OCI-M2 (cell line): ENCODE measurements at regions not wholly inside any gene's neighbourhood (a gene's known extent, or its start where the extent isn't known, plus 50 kb on each side); places are given as distances from the start of the nearest gene placed in this dataset.
"Not testable (repeated sequence)": the region's sequence is repeated elsewhere in the genome, so short reads cannot be mapped to it uniquely, and the experiment has no call there.

Source experiments
- DNase-seq: peaks from one replicate; lab custom pipeline; 2025; ENCODE audit not compliant: unreplicated experiment; lab: John Stamatoyannopoulos, UW

- no peak for DNase-seq
These were observed 167.8 kb downstream of the PMAIP1 start for GRCh38 chr18:60067426-60068210.

DNA sequence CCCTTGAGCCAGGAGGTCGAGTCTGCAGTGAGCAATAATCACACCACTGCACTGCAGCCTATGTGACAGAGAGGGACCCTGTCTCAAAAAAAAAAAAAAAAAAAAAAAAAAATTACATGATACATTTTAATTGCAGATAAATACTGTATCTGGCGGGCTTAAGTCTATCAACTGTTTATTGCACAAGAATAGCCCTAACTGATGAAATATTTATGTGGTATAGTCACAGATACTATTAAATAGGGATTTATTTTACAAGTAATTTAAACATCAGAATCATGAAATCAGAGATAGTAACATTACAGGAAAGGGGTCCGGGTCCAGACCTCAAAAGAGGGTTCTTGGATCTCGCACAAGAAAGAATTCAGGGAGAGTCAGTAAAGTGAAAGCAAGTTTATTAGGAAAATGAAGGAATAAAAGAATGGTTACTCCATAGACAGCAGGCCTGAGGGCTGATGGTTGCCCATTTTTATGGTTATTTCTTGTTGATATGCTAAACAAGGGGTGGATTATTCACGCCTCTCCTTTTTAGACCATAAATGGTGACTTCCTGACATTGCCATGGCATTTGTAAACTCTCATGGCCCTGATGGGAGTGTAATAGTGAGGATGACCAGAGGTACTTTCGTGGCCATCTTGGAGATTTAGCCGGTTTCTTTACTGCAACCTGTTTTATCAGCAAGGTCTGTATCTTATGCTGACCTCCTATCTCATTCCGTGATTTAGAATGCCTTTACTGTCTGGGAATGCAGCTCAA lies 166.6 kb downstream of the PMAIP1 start:
- no peak for DNase-seq

GRCh38 chr18:60064271-60064670 lies 164.5 kb downstream of the PMAIP1 start:
- DNase-seq: no peak

GRCh38 chr18:60062831-60063230 lies 163.0 kb downstream of the PMAIP1 start:
- DNase-seq: not testable (repeated sequence)

DNA sequence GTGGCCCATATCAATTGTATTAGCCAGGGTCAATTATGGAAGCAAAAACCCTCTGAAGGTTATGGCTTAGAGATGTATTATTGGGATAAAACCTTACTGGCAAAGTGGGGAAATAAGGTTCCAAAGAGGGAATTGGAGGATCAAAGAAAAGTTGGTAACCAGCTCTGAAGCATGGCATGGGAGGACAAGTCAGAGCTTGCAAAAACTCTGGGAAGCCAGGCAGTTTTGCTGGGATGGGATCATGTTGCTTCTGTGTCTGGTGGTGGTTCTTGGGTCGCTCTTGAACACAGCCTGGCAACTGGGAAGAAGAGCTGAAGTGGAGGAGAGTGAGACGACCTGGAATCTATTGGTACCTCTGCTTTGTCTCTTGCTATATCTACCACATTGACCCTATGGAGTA lies 162.6 kb downstream of the PMAIP1 start:
- no peak for DNase-seq

GRCh38 chr18:60060578-60060977 lies 160.8 kb downstream of the PMAIP1 start:
- DNase-seq: no peak

DNA sequence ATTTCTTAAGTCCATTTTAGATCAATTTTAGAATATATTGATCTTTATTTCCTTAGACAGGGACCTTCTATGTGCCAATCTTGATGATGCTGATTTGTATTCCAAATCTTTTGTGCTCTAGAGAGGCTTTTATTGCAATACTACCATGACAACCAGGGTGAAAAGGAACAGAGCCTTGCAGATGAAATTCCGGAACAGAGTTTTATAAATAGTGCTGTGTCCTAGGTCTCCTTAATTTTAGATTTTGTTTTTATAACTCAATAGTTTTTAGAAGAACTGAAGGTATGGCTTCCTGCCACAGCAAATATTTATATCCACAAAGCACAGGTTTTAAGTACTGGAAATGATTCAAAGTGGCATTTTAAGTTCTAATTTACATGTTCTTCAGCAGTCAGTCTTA lies 160.2 kb downstream of the PMAIP1 start:
- no peak for DNase-seq

- DNase-seq: no peak
These were observed 159.4 kb downstream of the PMAIP1 start for GRCh38 chr18:60059216-60059615.

DNA sequence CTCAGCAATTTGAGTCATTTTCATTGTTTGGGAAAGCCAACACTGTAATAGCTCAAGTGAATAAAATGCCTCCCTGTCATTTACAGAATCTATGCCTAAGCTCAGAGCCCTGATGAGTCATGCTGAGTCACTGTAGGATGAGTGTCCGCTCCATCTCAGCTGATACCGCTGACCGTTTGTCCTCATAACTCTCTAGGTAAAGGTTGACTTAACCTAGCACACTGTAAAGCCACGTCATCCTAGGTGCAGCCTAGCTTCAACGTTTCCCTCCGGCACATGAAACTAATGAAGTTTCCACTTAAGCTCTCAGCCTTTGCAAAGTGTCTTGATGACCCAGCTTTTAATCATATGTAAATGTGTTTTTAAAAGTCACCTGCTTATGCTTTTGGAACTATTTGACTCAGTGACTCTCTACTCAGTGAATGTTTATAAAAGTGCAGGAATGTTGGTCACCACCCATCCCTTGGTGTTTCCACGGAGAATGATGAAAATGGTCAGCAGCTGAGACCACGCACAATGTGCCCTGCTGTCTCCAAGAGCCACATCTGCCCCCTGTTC lies 154.0 kb downstream of the PMAIP1 start:
- peak; percentile 30 for DNase-seq

- DNase-seq: no peak
These were observed 151.0 kb downstream of the PMAIP1 start for GRCh38 chr18:60050821-60051220.

- DNase-seq: no peak
These were observed 149.4 kb downstream of the PMAIP1 start for GRCh38 chr18:60049172-60049571.

- DNase-seq: no peak
These were observed 147.8 kb downstream of the PMAIP1 start for GRCh38 chr18:60047556-60047955.

DNA sequence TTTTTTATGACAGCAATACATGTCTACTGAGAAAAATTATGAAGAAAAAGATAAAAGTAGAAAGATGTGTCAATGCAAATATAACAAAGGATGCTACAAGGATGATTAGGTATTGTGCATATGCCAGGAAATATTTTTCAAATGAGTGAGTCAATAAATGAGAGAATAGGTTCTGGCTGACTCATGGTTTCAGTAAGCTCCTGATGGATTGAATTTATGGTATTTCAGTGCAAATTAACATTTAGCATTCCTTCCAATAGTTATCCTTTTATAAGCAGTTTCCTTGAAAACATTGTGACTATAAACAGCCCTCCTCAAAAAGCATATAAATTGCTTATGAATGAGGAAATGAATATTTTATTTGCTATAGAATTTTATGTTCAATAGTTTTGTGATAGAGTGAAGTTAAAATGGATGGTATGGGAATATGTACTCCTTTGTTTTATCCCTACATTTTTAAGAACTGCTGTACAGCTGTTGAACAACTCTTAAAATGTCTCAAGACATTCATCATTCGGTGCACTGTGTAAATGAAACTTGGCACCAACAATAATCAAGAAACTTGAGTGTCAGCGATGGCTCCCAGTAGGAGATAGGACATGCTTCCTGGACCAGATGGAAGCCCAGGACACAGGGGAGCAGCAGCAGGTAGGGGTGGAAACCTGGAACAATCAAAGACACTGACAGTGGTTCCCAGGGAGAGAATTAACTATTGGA lies 144.7 kb downstream of the PMAIP1 start:
- no peak for DNase-seq

GRCh38 chr18:60040971-60041370 lies 141.2 kb downstream of the PMAIP1 start:
- no peak for DNase-seq

- no peak for DNase-seq
These were observed 138.9 kb downstream of the PMAIP1 start for GRCh38 chr18:60038731-60039130.

GRCh38 chr18:60027397-60027796 lies 127.6 kb downstream of the PMAIP1 start:
- DNase-seq: no peak

DNA sequence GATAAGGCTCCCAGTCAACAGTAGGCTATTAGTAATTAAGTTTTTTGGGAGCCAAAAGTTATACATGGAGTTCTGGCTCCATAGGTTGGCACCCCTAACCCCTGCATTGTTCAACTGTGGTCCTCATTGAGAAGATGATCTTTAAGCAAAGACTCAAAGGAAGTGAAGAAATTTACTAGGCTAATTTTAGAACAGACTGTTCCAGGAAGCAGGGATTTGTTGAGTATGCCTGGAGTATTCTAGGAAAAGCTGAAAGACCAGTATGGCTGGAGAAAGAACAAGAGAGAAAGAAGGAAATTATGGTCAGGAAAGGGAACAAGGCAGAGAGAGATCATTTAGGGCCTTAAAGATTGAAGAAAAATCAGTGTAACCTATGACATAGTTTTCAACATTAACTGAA lies 125.1 kb downstream of the PMAIP1 start:
- DNase-seq: no peak

DNA sequence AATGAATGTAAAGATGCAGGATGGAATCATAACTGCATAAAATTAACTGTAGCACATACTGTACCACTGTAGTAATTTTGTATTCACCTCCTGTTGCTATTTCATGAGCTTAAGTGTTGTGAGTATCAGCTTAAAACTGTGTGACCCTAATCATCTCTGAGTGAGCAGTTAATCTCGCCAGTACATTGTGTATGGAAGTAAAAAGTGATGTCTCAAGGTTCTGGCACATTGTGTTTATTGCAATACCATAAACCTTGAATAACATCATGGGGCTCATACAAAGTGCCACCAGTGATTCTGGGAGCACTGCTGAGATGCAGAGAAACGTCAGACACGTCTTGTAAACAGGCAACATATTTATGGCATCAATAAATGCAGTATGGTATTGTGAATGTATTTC lies 124.5 kb downstream of the PMAIP1 start:
- DNase-seq: no peak

GRCh38 chr18:60022671-60023276 lies 123.0 kb downstream of the PMAIP1 start:
- DNase-seq: no peak

- no peak for DNase-seq
These were observed 121.8 kb downstream of the PMAIP1 start for GRCh38 chr18:60021556-60021955.
